NOMO-1 treated with dmso at 0.1 percent for 144 hours (cell line): ENCODE measurements at regions not wholly inside any gene's neighbourhood (a gene's known extent, or its start where the extent isn't known, plus 50 kb on each side); places are given as distances from the start of the nearest gene placed in this dataset.
"Not testable (repeated sequence)": the region's sequence is repeated elsewhere in the genome, so short reads cannot be mapped to it uniquely, and the experiment has no call there.

ENCODE experiments used
- DNase-seq: peaks from one replicate; lab custom pipeline; 2025; ENCODE audit not compliant: unreplicated experiment; lab: John Stamatoyannopoulos, UW

GRCh38 chrX:113935518-113935917 lies 648.4 kb upstream of the HTR2C start:
- no peak for DNase-seq

GRCh38 chrX:113933931-113934330 lies 650.0 kb upstream of the HTR2C start:
- DNase-seq: no peak

GRCh38 chrX:113929004-113929403 lies 654.9 kb upstream of the HTR2C start:
- peak; percentile 29 for DNase-seq

GRCh38 chrX:113920661-113921060 lies 663.2 kb upstream of the HTR2C start:
- no peak for DNase-seq

GRCh38 chrX:113919387-113919786 lies 664.5 kb upstream of the HTR2C start:
- no peak for DNase-seq

GRCh38 chrX:113906168-113906567 lies 677.7 kb upstream of the HTR2C start:
- DNase-seq: no peak

DNA sequence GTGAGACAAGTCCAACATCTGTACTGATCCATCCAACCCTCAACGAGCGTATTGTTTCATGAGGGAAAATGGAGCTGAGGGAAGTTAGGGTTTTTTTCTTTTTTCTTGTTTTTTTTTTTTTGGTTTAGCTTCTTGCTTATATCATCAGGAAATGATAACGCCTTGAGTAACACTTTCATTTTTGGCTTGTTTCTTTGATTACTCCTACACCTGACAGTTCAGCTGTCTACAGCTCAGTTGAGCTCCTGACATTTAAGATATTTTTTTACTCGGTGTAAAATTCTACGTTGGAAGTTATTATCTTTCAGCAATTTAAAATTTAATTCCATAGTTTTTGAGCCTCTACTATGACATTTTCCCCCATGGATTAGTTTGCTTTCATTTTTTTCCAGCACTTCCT lies 691.0 kb upstream of the HTR2C start:
- no peak for DNase-seq

DNA sequence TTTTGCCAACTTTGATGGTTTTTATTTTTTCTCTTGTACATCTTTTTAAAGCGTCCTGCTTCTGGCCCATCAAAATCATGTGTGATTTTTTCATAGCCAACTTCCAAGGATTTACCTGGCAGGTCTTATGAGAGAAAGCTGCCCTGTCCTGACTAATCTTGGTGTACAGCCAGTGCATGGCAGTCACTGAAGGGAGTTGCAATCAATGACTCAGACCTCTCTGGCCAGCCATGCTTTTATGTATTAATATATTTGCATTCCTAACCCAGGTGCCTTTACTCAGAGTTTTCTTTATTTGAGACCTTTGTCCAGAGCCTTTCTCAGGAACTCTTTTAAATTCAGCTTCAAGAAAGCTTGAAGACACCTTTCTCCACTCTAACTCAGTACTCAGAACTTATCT lies 691.5 kb upstream of the HTR2C start:
- no peak for DNase-seq

DNA sequence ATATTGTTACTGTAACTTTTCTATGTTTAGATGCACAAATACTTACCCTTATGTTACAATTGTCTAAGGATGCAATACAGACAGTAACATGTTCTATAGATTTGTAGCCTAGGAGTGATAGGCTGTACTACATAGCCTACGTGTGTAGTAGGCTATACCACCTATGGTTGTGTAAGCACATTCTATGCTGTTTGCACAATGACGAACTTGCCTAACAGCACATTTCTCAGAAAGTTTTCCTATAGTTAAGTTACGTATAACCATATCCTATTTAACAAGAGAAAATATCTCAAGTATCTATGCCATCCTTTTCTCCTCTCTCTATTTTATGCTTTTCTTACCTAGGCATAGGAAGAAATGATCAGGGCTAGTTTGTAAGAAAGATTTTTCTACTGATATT lies 710.8 kb upstream of the HTR2C start:
- DNase-seq: no peak

- DNase-seq: no peak
Observed at GRCh38 chrX:113868711-113869110, 715.2 kb upstream of the HTR2C start.

DNA sequence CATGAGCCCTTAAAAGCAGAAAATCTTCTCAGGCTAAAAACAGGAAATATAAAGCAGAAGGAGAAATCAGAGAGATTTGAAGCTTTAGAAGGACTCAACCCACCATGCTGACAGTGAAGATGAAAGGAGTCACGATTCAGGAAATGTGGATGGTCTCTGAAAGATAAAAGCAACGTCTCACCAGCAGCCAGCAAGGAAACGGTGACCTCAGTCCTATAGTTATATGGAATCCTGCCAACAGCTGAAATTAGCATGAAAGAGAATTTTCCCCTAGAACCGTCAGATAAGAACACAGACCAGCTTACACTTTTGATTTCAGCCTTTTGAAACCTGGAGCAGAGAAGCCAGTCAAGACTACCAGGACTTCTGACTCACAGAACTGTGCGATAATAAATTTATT lies 715.7 kb upstream of the HTR2C start:
- no peak for DNase-seq

DNA sequence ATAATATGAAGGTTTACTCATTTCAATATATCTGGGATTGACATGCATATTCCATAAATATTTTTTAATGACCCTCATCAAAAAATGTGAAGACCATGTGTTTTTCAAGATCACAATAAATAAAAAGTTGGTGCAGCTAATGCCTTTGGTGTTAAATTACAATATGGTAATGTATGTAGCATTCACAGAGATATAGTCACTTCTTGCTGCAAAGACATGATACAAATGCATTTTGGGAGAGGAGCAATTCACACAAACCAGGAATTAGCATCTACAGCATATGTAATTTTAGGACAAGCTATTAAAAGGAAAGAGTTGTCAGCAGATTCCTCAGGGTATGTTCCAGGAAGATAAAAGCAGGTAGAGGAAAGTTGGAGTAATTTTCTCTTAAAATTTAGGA lies 734.5 kb upstream of the HTR2C start:
- no peak for DNase-seq

- DNase-seq: no peak
Observed at GRCh38 chrX:113833096-113834055, 750.5 kb upstream of the HTR2C start.

DNA sequence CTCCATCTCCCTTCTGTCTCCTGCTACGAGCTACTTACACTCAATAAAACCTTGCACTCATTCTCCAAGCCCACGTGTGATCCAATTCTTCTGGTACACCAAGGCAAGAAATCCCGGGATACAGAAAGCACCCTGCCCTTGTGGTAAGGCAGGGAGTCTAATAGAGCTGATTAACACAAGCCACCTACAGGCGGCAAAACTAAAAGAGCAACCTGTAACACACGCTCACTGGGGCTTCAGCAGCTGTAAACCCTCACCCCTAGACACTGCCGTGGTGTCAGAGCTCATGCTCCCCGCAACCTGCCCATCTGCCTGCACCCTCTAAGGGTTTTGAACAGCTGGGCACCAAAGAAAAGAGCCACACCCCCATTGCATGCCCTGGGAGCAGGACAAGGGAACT lies 755.4 kb upstream of the HTR2C start:
- DNase-seq: no peak

GRCh38 chrX:113818346-113818745 lies 765.5 kb upstream of the HTR2C start:
- DNase-seq: no peak

DNA sequence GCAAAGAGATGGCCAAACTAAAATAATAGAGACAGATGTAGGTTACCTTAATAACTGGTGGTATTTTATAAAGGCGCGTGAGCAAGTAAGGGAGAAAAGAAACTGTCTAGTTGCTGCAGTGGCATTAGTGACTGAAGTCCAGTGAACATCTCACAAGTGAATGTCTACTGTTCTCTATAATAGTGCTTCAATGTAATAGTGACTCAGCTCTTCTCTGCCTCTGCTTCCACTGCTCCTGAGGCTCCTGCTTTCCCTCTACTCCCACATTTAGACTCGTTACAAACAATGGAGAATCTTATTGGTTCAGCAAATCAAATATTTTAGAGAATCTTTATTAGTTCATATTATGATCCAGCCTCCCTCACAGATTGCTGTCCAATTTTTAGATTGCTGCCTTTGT lies 779.1 kb upstream of the HTR2C start:
- DNase-seq: no peak

- DNase-seq: no peak
Observed at GRCh38 chrX:113804291-113804690, 779.6 kb upstream of the HTR2C start.

GRCh38 chrX:113802837-113803236 lies 781.0 kb upstream of the HTR2C start:
- no peak for DNase-seq

- no peak for DNase-seq
Observed at GRCh38 chrX:113800955-113801354, 782.9 kb upstream of the HTR2C start.

- no peak for DNase-seq
Observed at GRCh38 chrX:113793563-113793962, 790.3 kb upstream of the HTR2C start.

- no peak for DNase-seq
Observed at GRCh38 chrX:113790987-113791386, 792.9 kb upstream of the HTR2C start.

DNA sequence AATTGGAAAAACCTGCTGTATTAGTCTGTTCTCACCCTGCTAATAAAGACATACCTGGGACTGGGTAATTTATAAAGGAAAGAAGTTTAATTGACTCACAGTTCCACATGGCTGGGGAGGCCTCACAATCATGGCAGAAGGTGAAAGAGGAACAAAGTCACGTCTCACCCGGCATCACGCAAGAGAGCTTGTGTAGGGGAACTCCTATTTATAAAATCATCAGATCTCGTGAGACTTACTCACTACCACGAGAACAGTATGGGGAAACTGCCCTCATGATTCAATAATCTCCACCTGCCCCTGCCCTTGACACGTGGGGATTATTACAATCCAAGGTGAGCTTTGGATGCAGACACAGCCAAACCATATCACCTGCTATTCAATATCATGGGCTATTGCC lies 799.1 kb upstream of the HTR2C start:
- not testable (repeated sequence) for DNase-seq

DNA sequence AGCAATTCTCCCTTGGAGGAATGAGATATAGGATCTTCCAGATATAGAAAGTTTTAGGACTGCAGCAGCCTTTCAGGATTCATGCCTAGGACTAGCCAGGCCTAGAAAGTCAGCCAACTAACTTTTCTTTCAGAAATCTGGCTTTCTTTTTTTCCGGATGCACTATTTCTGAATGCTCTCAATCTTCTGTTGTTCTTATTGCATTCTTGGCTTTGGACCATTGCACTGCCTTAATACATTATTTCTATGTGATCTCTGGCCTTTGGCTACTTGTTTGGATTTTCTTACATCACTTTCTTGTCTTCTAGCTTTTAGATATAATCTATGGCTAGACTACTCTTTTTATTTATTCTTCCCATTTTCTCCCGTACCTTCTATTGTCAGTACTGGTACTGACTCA lies 813.1 kb upstream of the HTR2C start:
- no peak for DNase-seq
